GM06990 (cell line): ENCODE measurements at regions not wholly inside any gene's neighbourhood (a gene's known extent, or its start where the extent isn't known, plus 50 kb on each side); places are given as distances from the start of the nearest gene placed in this dataset.

Experiments used
- DNase-seq: peaks from one replicate; pipeline ENCODE4 v3.0.0-alpha.2; 2011; ENCODE audit not compliant: insufficient read length; ENCODE audit errors: extremely low read depth
- H3K27me3 ChIP-seq: replicated peaks from 2 replicates; pipeline ENCODE4 v1.6.0; 2011; ENCODE audit warnings: low read length; ENCODE audit not compliant: control insufficient read depth, insufficient read depth
- H3K36me3 ChIP-seq: 2 replicates; pipeline ENCODE4 v1.5.1; 2011; ENCODE audit warnings: low read length; ENCODE audit not compliant: control insufficient read depth, insufficient read depth
- H3K4me3 ChIP-seq: replicated peaks from 2 replicates; pipeline ENCODE4 v1.5.1; 2011; ENCODE audit warnings: low read depth, mild to moderate bottlenecking, control low read depth, low read length
- TF ChIP-seq, protein P1 (sequence below): IDR thresholded peaks from 2 replicates; pipeline ENCODE4 v1.5.1; 2011; ENCODE audit warnings: low read length, control low read depth, mild to moderate bottlenecking, inconsistent platforms; ENCODE audit not compliant: insufficient read depth, poor library complexity, severe bottlenecking

DNA sequence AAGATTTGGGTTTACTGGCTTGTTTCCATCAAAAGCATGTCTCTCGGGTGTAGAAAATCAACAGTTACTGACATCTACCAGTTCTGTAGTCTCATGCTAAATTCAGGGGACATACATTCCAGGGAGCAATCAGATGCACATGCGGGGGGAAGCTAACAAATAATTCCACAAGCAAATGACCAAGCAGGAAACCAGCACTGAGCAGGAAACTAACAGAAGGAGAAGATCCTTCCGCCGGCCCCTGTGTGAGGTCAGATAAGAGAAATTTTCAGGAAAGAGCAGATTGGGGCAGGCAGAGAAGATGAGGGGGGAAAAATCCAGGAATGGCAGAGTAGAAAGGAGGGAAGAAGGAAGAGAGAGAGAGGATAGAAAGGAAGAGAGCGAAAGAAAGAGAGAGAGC lies 127.6 kb upstream of the TMCC3 start:
- DNase-seq = no peak
- Histone ChIP-seq H3K4me3 (no peak overlapping the region), H3K36me3 (no peaks in the 10 kb centered on the region; the same call in 1 of the 2 replicates), H3K27me3 (no peaks in the 10 kb centered on the region)
- TF ChIP-seq, protein P1, sequence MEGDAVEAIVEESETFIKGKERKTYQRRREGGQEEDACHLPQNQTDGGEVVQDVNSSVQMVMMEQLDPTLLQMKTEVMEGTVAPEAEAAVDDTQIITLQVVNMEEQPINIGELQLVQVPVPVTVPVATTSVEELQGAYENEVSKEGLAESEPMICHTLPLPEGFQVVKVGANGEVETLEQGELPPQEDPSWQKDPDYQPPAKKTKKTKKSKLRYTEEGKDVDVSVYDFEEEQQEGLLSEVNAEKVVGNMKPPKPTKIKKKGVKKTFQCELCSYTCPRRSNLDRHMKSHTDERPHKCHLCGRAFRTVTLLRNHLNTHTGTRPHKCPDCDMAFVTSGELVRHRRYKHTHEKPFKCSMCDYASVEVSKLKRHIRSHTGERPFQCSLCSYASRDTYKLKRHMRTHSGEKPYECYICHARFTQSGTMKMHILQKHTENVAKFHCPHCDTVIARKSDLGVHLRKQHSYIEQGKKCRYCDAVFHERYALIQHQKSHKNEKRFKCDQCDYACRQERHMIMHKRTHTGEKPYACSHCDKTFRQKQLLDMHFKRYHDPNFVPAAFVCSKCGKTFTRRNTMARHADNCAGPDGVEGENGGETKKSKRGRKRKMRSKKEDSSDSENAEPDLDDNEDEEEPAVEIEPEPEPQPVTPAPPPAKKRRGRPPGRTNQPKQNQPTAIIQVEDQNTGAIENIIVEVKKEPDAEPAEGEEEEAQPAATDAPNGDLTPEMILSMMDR = no peak

DNA sequence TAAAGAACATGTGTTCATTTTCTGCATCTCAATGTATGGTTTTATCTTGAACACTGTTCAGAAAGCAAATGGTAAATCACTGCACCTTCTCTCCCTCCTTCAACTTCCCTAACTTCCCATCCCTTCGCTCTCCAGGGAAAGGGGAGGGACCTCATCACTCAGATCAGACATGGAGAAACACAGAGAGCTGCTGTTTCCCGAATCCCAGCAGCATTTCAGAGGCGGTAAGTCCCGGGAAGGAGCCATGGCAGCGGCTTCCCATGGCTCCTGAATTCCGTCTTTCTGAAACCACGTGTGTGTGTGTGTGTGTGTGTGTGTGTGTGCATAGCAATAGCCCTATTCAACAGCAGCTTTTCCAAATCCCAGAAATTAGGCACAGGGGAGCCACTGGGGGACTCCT lies 125.4 kb upstream of the TMCC3 start:
- Histone ChIP-seq H3K4me3 (no peak overlapping the region), H3K27me3 (no peaks in the 10 kb centered on the region), H3K36me3 (no peaks in the 10 kb centered on the region; the same call in 1 of the 2 replicates)
- DNase-seq = no peak
- TF ChIP-seq, protein P1 = no peak

DNA sequence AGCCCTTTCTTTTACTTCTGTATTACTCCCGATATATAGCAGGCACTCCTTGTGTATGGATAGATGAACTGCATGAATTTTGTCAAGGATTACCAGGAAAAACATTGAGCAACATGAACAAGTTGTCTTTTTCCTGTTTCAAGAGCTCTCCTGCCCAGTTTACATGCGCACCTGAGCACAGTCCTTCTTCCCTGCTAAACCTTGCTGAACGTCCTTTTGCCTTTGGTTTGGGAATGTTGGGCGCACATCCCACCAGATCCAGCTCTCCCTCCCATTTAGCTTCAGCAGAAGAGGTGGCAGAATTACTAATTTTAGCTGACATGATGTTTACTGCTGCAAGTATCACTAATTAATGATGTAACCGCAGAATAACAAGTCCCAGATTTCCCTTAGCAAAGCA lies 121.4 kb upstream of the TMCC3 start:
- DNase-seq = no peak
- H3K4me3 ChIP-seq = no peak overlapping the region
- H3K36me3 ChIP-seq = no peaks in the 10 kb centered on the region; the same call in 1 of the 2 replicates
- H3K27me3 ChIP-seq = no peaks in the 10 kb centered on the region
- TF ChIP-seq, protein P1 = no peak

DNA sequence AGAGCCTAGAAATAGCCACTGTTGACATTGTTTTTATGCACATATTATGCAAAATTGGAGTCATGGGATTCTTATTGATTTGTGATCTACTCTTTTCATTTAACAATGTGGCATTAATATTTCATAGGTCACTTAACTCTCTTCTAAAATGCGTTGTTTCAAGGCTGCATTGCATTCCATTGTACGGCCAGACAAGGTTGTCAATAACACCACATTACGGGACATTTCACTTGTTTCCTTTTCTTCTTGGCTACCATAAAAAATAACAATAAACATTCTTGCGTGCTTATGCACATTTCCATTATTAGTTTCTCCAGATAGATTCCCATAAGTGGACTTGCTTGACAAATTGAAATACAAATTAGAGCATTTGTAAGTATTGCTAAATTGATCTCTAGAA lies 120.8 kb upstream of the TMCC3 start:
- Histone ChIP-seq H3K27me3 (no peaks in the 10 kb centered on the region), H3K36me3 (no peaks in the 10 kb centered on the region; the same call in 1 of the 2 replicates), H3K4me3 (no peak overlapping the region)
- TF ChIP-seq, protein P1 = no peak
- DNase-seq = no peak

DNA sequence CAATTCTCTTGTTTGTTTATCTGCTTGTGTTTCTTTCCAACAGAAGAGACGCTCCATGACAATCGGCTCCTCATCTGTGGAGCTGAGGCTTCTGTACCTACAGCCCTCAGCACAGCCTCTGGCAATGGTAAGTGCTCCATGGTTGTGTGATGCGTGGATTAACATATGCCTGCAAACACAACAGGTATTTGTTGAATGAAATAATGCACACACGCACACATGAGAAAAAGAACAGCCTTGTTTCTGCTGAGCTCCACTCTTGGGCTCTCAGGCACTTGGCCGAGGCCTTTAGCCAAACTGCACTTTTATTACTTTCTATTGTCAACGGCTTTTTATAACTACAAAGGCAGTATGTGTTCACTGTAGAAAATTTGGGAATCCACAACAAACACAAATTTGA lies 120.4 kb upstream of the TMCC3 start:
- no peak overlapping the region for H3K4me3 ChIP-seq
- TF ChIP-seq, protein P1 = no peak
- DNase-seq = no peak
- H3K36me3 ChIP-seq = no peaks in the 10 kb centered on the region
- no peaks in the 10 kb centered on the region for H3K27me3 ChIP-seq
